CD1c-positive myeloid dendritic cell (primary cell): ENCODE measurements at regions not wholly inside any gene's neighbourhood (a gene's known extent, or its start where the extent isn't known, plus 50 kb on each side); places are given as distances from the start of the nearest gene placed in this dataset.
"Not testable (repeated sequence)": the region's sequence is repeated elsewhere in the genome, so short reads cannot be mapped to it uniquely, and the experiment has no call there.

ENCODE experiments used
- DNase-seq: peaks from one replicate; pipeline ENCODE4 v3.0.0-alpha.2; 2016; ENCODE audit errors: extremely low spot score

DNA sequence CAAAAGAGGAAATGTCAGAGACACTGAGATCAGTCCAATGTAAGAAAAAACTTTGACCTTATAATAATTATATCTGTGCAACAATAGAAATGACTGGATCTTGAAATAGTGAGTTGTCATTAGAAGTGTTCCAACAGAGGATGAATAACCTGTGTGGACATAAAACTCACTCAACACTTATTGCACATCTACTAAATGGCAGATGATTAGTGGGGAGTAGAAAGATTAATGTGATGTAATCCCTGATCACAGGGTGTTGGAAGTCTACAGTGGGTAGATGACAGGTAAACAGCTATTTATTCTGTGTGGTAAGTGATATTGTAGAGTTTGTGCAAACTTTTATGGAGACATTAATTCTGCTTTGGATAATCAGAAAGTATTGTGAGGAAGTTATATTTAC, 177.3 kb upstream of the HMHB1 start:
- no peak for DNase-seq

DNA sequence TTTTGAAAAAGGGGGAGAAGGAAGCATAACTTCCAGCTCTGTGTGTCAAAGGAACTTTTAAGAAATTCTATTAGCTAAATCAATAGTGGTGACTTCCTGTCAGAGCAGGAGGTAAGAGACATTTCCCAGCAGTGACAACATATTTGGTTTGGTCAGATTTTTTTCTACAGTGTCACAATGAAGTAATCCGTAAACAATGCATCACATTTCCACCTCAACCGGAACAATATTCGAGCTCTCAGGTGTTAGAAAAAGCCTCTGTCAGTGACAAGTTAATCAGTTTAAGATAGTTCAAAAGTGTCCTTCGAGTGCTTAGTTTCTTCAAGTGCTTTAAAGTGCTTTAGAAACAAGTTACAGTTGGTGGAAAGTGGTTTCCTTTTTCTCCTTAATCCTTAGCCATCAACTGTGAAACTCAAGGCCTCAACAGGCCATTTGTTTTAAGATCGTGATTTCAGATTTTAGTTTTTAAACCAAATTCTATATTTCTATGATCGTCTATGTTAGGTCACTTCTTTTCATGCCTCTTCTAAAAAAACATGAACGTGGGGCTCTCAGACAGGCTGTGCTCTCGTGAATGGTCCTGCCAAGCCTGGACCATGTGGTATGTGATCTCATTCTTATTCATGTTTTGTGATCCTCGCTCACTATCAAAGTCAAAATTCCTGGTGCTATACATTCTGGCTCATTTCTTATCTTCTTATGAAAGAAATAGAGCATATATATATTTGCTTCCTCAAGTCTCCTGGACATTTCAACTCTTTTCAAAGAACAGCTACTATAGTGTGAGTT, 181.9 kb upstream of the HMHB1 start:
- DNase-seq, result no peak

DNA sequence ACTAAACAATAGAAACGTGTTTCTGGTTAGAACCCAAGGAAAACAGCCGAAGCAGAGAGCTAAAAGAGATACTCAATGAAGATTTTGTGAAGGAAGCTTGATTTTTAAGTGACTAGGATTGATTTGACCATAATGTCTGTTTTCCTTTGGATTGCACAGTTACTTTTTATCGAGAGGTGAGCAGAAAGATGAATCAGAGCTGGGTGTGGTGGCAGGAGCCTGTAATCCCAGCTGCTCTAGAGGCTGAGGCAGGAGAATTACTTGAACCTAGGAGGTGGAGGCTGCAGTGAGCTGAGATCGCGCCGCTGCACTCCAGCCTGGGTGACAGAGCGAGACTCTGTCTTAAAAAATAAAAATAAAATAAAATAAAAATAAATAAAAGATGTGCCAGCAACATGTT, 186.9 kb upstream of the HMHB1 start:
- DNase-seq, result not testable (repeated sequence)

DNA sequence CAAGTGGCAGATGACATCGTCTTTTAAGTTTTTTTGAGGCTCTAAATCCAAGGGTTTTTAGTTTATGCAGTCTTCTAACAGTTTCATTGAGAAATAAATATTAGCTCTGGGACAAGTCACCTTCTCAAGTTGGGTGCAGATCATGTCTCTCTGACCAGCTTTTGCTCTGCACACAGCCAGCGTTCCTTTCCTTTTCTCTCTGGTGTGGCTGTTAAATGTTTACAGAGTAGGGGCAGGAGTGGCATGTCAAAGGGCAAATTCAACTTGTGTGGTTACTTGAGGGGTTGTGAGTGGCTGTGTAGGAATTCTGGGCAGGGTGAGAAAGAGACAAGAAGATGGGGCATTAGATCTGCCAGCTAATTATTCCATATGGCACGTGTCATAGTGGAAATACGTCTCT, 187.5 kb upstream of the HMHB1 start:
- no peak for DNase-seq

DNA sequence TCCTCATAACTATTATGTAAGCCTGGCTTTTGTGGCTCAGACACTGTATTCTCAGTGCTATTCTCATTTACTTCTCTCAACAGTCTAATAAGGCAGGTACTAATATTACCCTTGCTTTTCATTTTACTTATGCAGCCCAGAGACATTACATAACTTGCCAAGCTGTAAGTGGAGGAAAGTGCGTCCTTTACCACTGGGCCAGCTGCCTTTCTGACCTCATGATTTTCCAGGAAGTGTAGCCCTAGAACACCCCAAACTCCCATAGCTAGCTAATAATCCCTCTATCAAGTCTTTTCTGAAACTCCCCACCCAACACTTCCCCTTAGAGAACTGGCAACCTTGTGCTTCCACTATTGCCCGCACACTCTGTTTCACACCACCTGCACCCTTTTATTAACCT, 192.9 kb upstream of the HMHB1 start:
- peak; percentile 7 for DNase-seq

DNA sequence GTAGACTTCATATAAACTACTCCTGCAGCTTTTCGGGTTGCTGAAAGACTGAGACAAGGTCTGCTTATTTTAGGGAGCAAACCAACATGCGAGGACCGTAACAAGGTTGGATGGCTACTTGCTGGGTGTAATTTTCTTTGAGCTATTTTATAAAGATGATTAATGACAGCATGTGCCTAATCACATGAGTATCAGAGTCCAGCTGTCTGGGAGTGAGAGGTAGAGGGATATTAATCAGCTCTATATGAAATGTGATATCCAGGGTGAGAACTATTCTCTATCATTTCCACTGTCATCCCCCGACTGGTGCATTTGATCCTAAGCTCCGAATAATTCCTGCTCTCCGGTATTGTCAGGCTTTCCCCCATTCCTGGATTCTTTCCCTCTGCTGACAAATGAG, 193.8 kb upstream of the HMHB1 start:
- no peak for DNase-seq

DNA sequence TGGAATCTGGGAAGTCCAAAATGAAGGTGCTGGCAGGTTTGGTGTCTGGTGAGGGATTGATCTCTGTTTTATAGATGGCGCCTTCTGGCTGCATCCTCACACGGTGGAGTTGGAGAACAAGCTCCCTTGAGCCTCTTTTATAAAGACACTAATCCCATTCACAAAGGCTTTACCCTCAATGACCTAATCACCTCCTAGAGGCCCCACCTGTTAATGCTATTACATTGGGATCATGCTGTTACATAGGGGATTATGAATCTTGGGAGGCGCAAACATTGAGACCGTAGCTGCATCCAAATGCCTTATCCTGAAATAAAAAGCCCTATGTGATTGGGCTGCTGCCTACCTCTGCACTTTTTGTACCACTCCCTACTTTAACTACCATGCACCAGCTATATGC, 197.1 kb upstream of the HMHB1 start:
- no peak for DNase-seq

GRCh38 chr5:143613329-143613728, 198.6 kb upstream of the HMHB1 start:
- DNase-seq, result no peak

DNA sequence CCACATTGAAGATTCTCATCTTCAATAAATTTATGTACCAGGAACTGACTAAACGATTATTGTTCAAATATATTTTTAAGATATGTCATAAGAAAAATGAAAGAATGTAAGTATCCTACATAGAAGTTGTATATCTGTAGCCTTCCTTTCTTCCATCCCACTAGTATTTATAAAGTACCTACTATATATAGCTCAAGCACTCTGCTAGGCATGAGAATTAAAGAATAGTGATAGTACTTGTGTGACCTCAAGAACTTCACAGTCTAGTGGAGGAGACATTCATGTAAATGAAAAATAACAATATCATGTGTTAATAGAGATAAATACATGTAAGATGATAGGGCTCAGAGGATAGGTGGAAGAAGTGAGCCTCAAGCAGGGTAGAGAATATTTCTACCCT, 201.0 kb upstream of the HMHB1 start:
- no peak for DNase-seq

DNA sequence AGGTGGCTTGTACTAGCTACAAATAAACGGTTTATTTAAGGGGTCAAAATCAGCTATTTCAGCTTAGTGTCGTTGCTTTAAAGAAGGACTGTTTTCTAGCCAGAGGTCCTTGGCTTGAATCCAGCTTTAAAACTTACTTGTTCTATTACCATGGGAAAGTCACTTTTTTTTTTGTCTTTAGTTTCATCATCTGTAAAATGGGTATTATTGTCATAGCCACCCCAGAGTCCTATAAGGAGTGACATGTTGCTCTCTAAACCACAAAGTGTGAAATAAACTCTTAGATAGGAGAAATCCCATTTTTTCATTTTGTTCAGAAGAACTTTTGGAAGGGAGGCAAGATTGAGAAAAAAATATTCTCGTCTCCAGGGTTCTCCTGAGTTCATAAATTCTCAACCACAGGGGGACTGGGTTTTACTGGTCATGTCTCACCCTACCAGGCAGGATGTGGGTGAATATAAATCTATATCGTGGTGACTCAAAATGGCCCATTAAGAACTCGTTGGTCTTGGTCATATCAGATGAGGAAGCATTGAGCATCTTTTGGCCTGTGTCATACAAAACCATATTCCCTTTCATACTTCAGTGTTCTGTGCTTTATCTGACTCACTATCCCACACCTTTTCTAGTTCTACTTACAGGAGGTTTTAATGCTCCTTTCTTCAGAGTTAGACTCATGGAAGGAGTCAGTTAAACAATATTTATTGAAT, 202.7 kb upstream of the NR3C1 start:
- DNase-seq, result peak; percentile 47

- DNase-seq, result peak; percentile 80
These were observed 202.0 kb upstream of the NR3C1 start for GRCh38 chr5:143605403-143606005.

DNA sequence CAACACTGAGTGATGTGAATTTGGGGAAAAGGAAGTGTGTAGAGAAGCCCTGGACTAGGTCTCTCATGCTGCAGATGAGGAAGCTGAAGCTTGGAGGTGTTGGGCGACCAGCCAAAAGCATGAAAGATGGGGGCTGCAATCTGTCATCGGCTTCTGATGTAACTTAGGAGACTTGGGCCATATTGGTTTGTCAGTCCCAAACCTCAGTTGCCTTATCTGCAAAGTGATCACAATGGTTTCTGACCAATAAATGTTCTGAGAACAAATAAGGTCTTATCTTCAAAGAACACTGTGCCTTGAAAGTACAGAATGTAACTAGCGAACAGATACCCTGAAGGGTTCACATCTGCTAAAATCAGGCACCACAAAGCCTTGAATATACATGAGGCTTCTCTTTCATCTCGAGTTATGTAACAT, 198.4 kb upstream of the NR3C1 start:
- DNase-seq, result peak; percentile 68

GRCh38 chr5:143601357-143601756, 197.9 kb upstream of the NR3C1 start:
- no peak for DNase-seq

DNA sequence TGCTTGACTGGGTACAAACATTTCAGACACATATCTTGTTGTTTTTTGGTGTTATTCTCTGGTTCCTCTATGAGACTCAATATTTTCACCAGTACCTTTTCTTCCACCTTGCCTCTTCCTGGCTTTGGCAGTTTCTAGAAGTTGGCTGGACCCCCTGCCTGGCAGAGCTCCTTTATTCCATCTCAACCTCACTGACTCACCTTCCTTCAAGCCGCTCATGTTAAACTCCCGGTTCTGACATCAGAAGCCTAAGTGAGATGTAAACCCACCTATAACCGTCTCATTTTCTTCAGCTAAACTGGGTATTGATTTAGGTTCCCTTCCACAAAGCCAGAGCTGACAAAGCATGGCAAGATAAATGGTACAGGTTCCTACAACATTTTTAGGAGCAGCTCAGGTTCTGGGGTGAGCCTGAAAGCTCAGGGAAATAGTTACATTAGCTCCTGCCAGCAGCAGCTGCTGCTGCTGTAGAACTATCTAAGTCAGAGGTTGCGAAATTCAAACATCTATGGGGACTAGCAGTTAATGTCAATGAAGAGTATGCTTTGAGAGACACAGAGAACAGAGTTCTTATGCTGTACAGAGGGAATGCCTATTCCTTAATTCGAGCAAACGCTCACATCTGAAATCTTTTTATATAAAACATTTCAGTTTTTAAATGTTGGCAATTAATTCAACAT, 197.1 kb upstream of the NR3C1 start:
- no peak for DNase-seq

DNA sequence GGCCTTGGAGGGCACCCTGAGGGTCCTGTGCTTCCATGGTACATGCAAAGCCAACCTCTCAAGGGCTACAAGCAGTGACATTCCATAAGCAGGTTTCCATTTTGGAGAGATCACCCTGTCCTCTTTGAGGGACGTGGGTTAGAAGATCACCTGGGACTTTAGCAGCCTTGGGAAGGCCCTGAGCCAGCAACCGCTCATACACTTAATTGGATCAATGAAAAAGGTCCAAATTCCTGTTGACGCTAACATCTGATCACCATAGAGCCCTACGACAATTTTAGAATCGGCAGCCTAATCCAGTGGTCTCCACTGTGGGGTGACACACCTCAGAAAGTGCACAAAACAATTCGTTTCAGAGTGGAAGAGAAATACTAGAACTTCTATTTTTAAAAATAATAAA, 196.0 kb upstream of the NR3C1 start:
- no peak for DNase-seq

GRCh38 chr5:143596824-143597223, 193.3 kb upstream of the NR3C1 start:
- DNase-seq, result no peak

DNA sequence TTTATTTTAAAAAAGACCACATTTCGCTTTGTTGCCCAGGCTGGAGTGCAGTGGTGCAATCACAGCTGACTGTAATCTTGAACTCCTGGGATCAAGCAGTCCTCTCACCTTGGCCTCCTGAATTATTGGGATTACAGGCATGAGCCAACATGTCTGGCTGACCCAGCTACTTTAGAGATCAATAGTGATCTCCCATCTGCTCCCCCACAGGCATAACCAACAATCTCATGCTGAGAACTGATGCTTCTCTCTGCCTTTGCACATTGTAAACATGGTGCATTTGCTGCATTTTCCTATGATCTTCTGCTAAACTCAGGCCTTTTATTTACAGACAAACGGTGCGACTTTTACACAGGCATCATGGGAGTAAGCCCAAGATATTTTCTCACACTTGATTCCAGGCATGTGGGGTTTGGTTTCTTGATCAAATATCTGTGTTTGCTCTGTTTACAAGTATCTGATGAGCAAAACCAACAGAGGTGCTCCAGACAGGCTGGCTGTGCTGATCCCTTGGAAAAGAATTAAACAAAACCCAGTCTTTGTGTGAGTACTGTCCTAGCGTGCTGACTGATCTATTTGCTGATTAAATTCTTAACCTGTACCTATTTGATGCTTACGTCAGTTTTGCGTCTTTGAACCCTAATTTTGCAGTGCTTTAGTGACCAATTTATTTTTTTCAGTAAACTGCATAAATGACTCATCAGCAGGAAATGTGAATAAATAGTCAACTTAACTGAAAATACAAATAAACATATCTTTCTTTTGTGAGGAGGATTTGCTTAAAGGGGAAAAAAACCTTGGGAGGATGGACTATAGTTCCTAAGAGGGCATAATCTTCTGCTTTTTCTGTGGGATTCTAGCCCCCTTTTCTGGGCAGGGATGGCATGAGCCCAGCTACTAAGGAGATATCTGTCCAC, 191.7 kb upstream of the NR3C1 start:
- DNase-seq, result no peak

DNA sequence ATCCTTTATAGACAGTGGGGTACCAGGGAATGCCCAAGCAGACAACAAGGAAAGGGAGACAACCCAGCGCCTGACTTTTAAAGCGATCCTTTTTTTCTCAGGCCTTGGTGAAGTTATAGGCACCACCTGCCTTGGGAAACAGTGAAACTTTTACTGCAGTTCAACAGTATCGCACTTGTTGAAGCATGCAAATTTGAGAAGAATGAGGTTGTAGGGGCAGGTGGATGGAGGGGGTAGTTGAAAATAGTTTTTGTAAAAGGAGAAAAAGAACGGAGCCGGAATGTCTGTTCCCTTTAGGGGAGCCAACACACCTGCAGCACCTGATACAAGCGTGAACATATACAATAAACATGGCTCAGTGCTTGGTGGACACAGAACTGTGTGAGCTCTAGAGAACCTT, 190.2 kb upstream of the NR3C1 start:
- no peak for DNase-seq

DNA sequence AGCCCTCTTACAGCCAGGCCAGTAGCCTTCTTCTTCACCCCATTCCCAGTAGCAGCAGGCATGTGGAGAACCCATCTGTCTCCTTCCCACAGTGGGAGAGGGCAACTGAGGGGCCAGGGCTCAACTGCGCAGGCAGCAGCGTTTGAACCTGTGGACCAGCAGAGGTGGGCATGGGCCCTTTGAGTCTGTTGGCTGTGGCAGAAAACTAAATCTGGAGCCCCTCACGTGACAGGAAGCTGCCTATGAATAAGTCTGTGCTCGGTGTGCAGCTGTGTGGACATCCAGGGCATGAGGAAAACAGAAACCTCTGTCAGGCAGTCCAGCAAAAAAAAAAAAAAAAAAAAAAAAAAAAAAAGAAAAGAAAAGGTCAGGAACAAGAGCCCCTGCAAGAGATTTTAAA, 189.2 kb upstream of the NR3C1 start:
- no peak for DNase-seq

- DNase-seq, result no peak
These were observed 185.6 kb upstream of the NR3C1 start for GRCh38 chr5:143588933-143589662.

- DNase-seq, result not testable (repeated sequence)
These were observed 184.6 kb upstream of the NR3C1 start for GRCh38 chr5:143588121-143588520.
